PC-9 (cell line): ENCODE measurements at regions not wholly inside any gene's neighbourhood (a gene's known extent, or its start where the extent isn't known, plus 50 kb on each side); places are given as distances from the start of the nearest gene placed in this dataset.

Experiments
- BruUV-seq: library from RNA; stranded (reverse); fragments of 400-500 nt; replicated peaks from 2 replicates; lab custom pipeline; 2021; lab: Mats Ljungman, UMichigan
- CTCF ChIA-PET: fragments of 300-600 bp; sonication (Branson Sonifier 250); formaldehyde crosslinking; loops from one replicate; lab custom pipeline; 2022; ENCODE audit warnings: antibody characterized with exemption; lab: Charles Lee
- POLR2A ChIA-PET: fragments of 300-600 bp; sonication (Branson Sonifier 250); formaldehyde crosslinking; loops from one replicate; lab custom pipeline; 2022; ENCODE audit warnings: antibody characterized with exemption; ENCODE audit not compliant: unreplicated experiment; lab: Charles Lee
- DNase-seq, 2 experiments: peaks; one replicate each; pipeline versions ENCODE4 v3.0.0 to v3.0.0-alpha.2; 2015 to 2022; ENCODE audit warnings: mixed read lengths in 1 of 2
- H2AFZ ChIP-seq: fragments of 200-600 bp; sonication (generic); 2 replicates; pipeline ENCODE4 v1.8.1; 2017; ENCODE audit warnings: antibody characterized with exemption
- H3F3A ChIP-seq: fragments of 200-600 bp; sonication (generic); 2 replicates; pipeline ENCODE4 v1.8.1; 2017; ENCODE audit warnings: antibody characterized with exemption, mild to moderate bottlenecking, low read depth; ENCODE audit not compliant: insufficient read depth
- H3K27ac ChIP-seq: fragments of 200-600 bp; sonication (generic); 2 replicates; pipeline ENCODE4 v1.6.1; 2016; ENCODE audit warnings: mixed run types
- H3K27me3 ChIP-seq: fragments of 200-600 bp; sonication (generic); 2 replicates; pipeline ENCODE4 v1.6.1; 2016; ENCODE audit warnings: low read depth, mixed run types; ENCODE audit not compliant: insufficient read depth
- H3K36me3 ChIP-seq: fragments of 200-600 bp; sonication (generic); 2 replicates; pipeline ENCODE4 v1.6.1; 2016; ENCODE audit warnings: low read depth, mixed run types
- H3K4me1 ChIP-seq: fragments of 200-600 bp; sonication (generic); replicated peaks from 2 replicates; pipeline ENCODE4 v1.6.1; 2016; ENCODE audit warnings: mixed run types; ENCODE audit not compliant: insufficient read depth
- H3K4me2 ChIP-seq: fragments of 200-600 bp; sonication (generic); 2 replicates; pipeline ENCODE4 v1.6.1; 2017; ENCODE audit warnings: mixed run types
- H3K4me3 ChIP-seq: fragments of 200-600 bp; sonication (generic); 2 replicates; pipeline ENCODE4 v1.6.1; 2016; ENCODE audit warnings: mixed run types
- H3K79me2 ChIP-seq: fragments of 200-600 bp; sonication (generic); 2 replicates; pipeline ENCODE4 v1.6.1; 2017; ENCODE audit warnings: low read depth, mixed run types
- H3K9me2 ChIP-seq: fragments of 200-600 bp; sonication (generic); 2 replicates; pipeline ENCODE4 v1.8.1; 2017; ENCODE audit warnings: mild to moderate bottlenecking; ENCODE audit not compliant: insufficient read depth
- H3K9me3 ChIP-seq: fragments of 200-600 bp; sonication (generic); 2 replicates; pipeline ENCODE4 v1.8.1; 2016; ENCODE audit warnings: low read depth; ENCODE audit not compliant: insufficient read depth
- H4K20me1 ChIP-seq: fragments of 200-600 bp; sonication (generic); 2 replicates; pipeline ENCODE4 v1.8.1; 2017; ENCODE audit not compliant: insufficient read depth
- EZH2 ChIP-seq: fragments of 200-600 bp; sonication (generic); IDR thresholded peaks from 2 replicates; pipeline ENCODE4 v1.8.0; 2017; ENCODE audit warnings: antibody characterized with exemption, low read depth
- intact Hi-C: fragments of 100-400 bp; cut with micrococcal nuclease; formaldehyde crosslinking; loops from one replicate; pipeline ENCODE4 v1.10.0; 2022; ENCODE audit not compliant: unreplicated experiment
- TF ChIP-seq, protein P1 (sequence below): fragments of 200-600 bp; sonication (generic); conservative IDR thresholded peaks from 2 replicates; pipeline ENCODE4 v1.6.1; 2017; ENCODE audit warnings: mixed run types, antibody characterized with exemption, mild to moderate bottlenecking, moderate library complexity

DNA sequence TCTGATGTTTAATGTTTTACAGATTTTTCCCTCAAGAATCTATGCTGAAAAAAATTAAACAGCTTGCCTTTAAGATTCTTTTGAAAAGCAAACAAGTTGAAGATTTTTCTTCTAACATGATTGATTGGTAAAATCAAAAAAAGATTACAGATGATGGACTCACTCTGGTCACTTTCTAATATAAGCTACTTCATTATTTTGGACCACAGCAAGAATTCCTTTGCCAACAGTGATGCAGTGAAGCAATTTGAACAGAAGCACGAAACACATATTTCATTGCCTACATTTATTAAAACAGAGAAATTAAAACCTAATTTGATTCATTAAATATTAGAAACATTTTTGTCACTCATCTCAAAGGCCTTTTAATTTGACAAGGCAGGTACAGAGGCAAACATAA lies 82.1 kb upstream of the SGCE start:
- Histone ChIP-seq H3K9me3 (no peaks in the 10 kb centered on the region), H4K20me1 (no peaks in the 10 kb centered on the region), H3K36me3 (no peaks in the 10 kb centered on the region), H3K4me3 (no peak overlapping the region), H3K79me2 (no peaks in the 10 kb centered on the region), H3K27ac (no peak overlapping the region), H3F3A (no peaks in the 10 kb centered on the region), H3K9me2 (no peaks in the 10 kb centered on the region), H3K4me2 (no peak overlapping the region), H2AFZ (no peak overlapping the region), H3K4me1 (no peaks in the 10 kb centered on the region), H3K27me3 (no peaks in the 10 kb centered on the region)
- ChIA-PET POLR2A (no interaction called here), CTCF (no interaction called here)
- intact Hi-C loops: no loop called here
- DNase-seq: no peak
- TF ChIP-seq, protein P1, sequence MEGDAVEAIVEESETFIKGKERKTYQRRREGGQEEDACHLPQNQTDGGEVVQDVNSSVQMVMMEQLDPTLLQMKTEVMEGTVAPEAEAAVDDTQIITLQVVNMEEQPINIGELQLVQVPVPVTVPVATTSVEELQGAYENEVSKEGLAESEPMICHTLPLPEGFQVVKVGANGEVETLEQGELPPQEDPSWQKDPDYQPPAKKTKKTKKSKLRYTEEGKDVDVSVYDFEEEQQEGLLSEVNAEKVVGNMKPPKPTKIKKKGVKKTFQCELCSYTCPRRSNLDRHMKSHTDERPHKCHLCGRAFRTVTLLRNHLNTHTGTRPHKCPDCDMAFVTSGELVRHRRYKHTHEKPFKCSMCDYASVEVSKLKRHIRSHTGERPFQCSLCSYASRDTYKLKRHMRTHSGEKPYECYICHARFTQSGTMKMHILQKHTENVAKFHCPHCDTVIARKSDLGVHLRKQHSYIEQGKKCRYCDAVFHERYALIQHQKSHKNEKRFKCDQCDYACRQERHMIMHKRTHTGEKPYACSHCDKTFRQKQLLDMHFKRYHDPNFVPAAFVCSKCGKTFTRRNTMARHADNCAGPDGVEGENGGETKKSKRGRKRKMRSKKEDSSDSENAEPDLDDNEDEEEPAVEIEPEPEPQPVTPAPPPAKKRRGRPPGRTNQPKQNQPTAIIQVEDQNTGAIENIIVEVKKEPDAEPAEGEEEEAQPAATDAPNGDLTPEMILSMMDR: no peak
- BruUV-seq: no TSS peak

DNA sequence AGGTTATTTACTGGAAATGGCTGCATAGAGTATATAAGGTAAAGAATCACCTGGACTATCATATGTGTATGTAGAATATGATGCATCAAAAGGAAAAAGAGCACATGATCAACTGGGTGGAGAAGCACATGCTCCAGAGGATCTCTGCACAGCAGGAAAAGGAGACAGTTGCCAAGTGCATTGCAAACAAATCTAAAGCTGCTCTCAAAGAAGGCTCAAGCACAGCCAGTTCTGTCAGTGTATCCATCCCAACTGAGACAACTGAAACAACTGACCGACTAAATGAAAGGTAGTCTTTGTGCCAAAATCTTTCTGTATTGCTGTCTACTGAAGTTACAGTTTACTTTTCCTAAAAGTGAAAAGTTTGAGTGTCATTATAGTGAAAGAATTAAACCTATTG lies 83.2 kb upstream of the SGCE start:
- no peaks in the 10 kb centered on the region for H4K20me1 ChIP-seq
- H3K27me3 ChIP-seq: no peaks in the 10 kb centered on the region
- H3K4me1 ChIP-seq: no peaks in the 10 kb centered on the region
- no peak overlapping the region for H3K27ac ChIP-seq
- no peak for TF ChIP-seq EZH2
- TF ChIP-seq, protein P1: no peak
- ChIA-PET CTCF (no interaction called here), POLR2A (no interaction called here)
- intact Hi-C loops: no loop called here
- no peaks in the 10 kb centered on the region for H3K79me2 ChIP-seq
- H3K9me3 ChIP-seq: no peaks in the 10 kb centered on the region
- H3K36me3 ChIP-seq: no peaks in the 10 kb centered on the region
- BruUV-seq: no TSS peak
- no peak overlapping the region for H3K4me3 ChIP-seq
- H2AFZ ChIP-seq: no peak overlapping the region
- H3K9me2 ChIP-seq: no peaks in the 10 kb centered on the region
- H3K4me2 ChIP-seq: no peak overlapping the region
- DNase-seq: no peak
- no peaks in the 10 kb centered on the region for H3F3A ChIP-seq

DNA sequence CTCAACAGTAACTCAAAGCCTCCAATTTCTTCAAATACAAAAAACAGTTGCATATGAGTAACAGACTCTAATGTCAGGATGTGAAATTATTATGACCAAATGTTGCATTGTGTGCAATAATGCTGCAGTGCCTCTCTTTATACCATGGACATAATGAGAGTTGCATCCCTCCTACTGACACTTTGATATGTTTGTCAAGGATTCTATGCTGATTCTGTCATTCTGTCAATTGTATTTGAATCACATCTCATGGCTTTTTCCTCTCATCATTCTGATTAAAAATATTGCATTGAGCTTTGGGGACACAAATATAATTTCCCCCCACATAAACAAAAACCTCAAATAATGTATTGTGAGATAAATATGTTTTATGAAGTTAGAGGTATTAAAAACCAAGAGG lies 84.6 kb upstream of the SGCE start:
- H3K9me3 ChIP-seq: no peaks in the 10 kb centered on the region
- no peak overlapping the region for H3K4me3 ChIP-seq
- no peaks in the 10 kb centered on the region for H3K4me1 ChIP-seq
- H3K27me3 ChIP-seq: no peaks in the 10 kb centered on the region
- H3K36me3 ChIP-seq: no peaks in the 10 kb centered on the region
- ChIA-PET CTCF (no interaction called here), POLR2A (no interaction called here)
- H2AFZ ChIP-seq: no peak overlapping the region
- DNase-seq: no peak
- intact Hi-C loops: no loop called here
- H3K79me2 ChIP-seq: no peaks in the 10 kb centered on the region
- no peaks in the 10 kb centered on the region for H3F3A ChIP-seq
- H3K4me2 ChIP-seq: no peak overlapping the region
- no TSS peak for BruUV-seq
- TF ChIP-seq, protein P1: no peak
- no peak for TF ChIP-seq EZH2
- H4K20me1 ChIP-seq: no peaks in the 10 kb centered on the region
- H3K9me2 ChIP-seq: no peaks in the 10 kb centered on the region
- H3K27ac ChIP-seq: no peak overlapping the region
